RPMI7951 (cell line): ENCODE measurements at regions not wholly inside any gene's neighbourhood (a gene's known extent, or its start where the extent isn't known, plus 50 kb on each side); places are given as distances from the start of the nearest gene placed in this dataset.
"Not testable (repeated sequence)": the region's sequence is repeated elsewhere in the genome, so short reads cannot be mapped to it uniquely, and the experiment has no call there.

Experiments used
- DNase-seq: peaks from one replicate; pipeline ENCODE4 v3.0.0-alpha.2; 2012; ENCODE audit warnings: low read depth

GRCh38 chr4:58063404-58064160 lies 953.4 kb upstream of the IGFBP7 start:
- DNase-seq, result no peak

- DNase-seq, result no peak
Measured at GRCh38 chr4:58061967-58062366, 951.8 kb upstream of the IGFBP7 start.

- DNase-seq, result no peak
Measured at GRCh38 chr4:58050439-58050838, 940.3 kb upstream of the IGFBP7 start.

- DNase-seq, result no peak
Measured at GRCh38 chr4:58048491-58048890, 938.3 kb upstream of the IGFBP7 start.

- DNase-seq, result no peak
Measured at GRCh38 chr4:58042176-58042575, 932.0 kb upstream of the IGFBP7 start.

GRCh38 chr4:57993944-57994343 lies 883.8 kb upstream of the IGFBP7 start:
- DNase-seq, result no peak

- no peak for DNase-seq
Measured at GRCh38 chr4:57989430-57989829, 879.2 kb upstream of the IGFBP7 start.

- no peak for DNase-seq
Measured at GRCh38 chr4:57985161-57985560, 875.0 kb upstream of the IGFBP7 start.

- DNase-seq, result no peak
Measured at GRCh38 chr4:57981123-57981522, 870.9 kb upstream of the IGFBP7 start.

- DNase-seq, result no peak
Measured at GRCh38 chr4:57974821-57975220, 864.6 kb upstream of the IGFBP7 start.

- DNase-seq, result no peak
Measured at GRCh38 chr4:57973819-57974218, 863.6 kb upstream of the IGFBP7 start.

GRCh38 chr4:57971261-57971660 lies 861.1 kb upstream of the IGFBP7 start:
- DNase-seq, result no peak

GRCh38 chr4:57966987-57967760 lies 857.0 kb upstream of the IGFBP7 start:
- DNase-seq, result no peak

GRCh38 chr4:57965431-57965830 lies 855.2 kb upstream of the IGFBP7 start:
- DNase-seq, result not testable (repeated sequence)

GRCh38 chr4:57945298-57945697 lies 835.1 kb upstream of the IGFBP7 start:
- DNase-seq, result no peak

- no peak for DNase-seq
Measured at GRCh38 chr4:57943682-57944081, 833.5 kb upstream of the IGFBP7 start.

- not testable (repeated sequence) for DNase-seq
Measured at GRCh38 chr4:57937326-57937725, 827.1 kb upstream of the IGFBP7 start.

- no peak for DNase-seq
Measured at GRCh38 chr4:57926311-57926710, 816.1 kb upstream of the IGFBP7 start.

GRCh38 chr4:57924951-57925350 lies 814.8 kb upstream of the IGFBP7 start:
- no peak for DNase-seq

- no peak for DNase-seq
Measured at GRCh38 chr4:57916479-57916878, 806.3 kb upstream of the IGFBP7 start.

GRCh38 chr4:57911203-57911602 lies 801.0 kb upstream of the IGFBP7 start:
- DNase-seq, result no peak

GRCh38 chr4:57910151-57910550 lies 800.0 kb upstream of the IGFBP7 start:
- DNase-seq, result no peak

GRCh38 chr4:57905965-57906364 lies 795.8 kb upstream of the IGFBP7 start:
- no peak for DNase-seq
